Mesendoderm (in vitro differentiated cells): ENCODE measurements at regions not wholly inside any gene's neighbourhood (a gene's known extent, or its start where the extent isn't known, plus 50 kb on each side); places are given as distances from the start of the nearest gene placed in this dataset.
"Not testable (repeated sequence)": the region's sequence is repeated elsewhere in the genome, so short reads cannot be mapped to it uniquely, and the experiment has no call there.

Experiments used
- DNase-seq: peaks from one replicate; pipeline ENCODE4 v3.0.0; 2013
- H2AK5ac ChIP-seq: 2 replicates; pipeline ENCODE4 v1.6.1; 2013; ENCODE audit warnings: low read length, inconsistent platforms
- H2BK120ac ChIP-seq: 2 replicates; pipeline ENCODE4 v1.6.1; 2013; ENCODE audit warnings: low read depth, mild to moderate bottlenecking, low read length, moderate library complexity, mixed read lengths
- H2BK15ac ChIP-seq: replicated peaks from 2 replicates; pipeline ENCODE4 v1.6.1; 2013; ENCODE audit warnings: low read depth, mild to moderate bottlenecking, moderate library complexity
- H2BK5ac ChIP-seq: 2 replicates; pipeline ENCODE4 v1.6.1; 2013; ENCODE audit warnings: low read length, inconsistent platforms
- H3K18ac ChIP-seq: 2 replicates; pipeline ENCODE4 v1.6.1; 2013; ENCODE audit warnings: mild to moderate bottlenecking, low read length, mixed read lengths
- H3K23ac ChIP-seq: one replicate; pipeline ENCODE4 v1.6.1; 2013; ENCODE audit warnings: low read length
- H3K27ac ChIP-seq: 2 replicates; pipeline ENCODE4 v1.5.1; 2013; ENCODE audit warnings: low read depth, mild to moderate bottlenecking, inconsistent platforms, low read length, moderate library complexity
- H3K27me3 ChIP-seq: 2 replicates; pipeline ENCODE4 v1.6.1; 2013; ENCODE audit warnings: low read length, control low read depth, mild to moderate bottlenecking, inconsistent platforms; ENCODE audit not compliant: insufficient read depth, poor library complexity
- H3K36me3 ChIP-seq: 2 replicates; pipeline ENCODE4 v1.6.1; 2013; ENCODE audit warnings: low read length, inconsistent platforms; ENCODE audit not compliant: control insufficient read depth, insufficient read depth
- H3K4ac ChIP-seq: one replicate; pipeline ENCODE4 v1.6.1; 2013; ENCODE audit warnings: low read depth, mild to moderate bottlenecking, low read length, moderate library complexity
- H3K4me1 ChIP-seq: 2 replicates; pipeline ENCODE4 v1.6.1; 2013; ENCODE audit warnings: low read depth, low read length, inconsistent platforms; ENCODE audit not compliant: control insufficient read depth
- H3K4me2 ChIP-seq: 2 replicates; pipeline ENCODE4 v1.6.1; 2013; ENCODE audit warnings: low read length
- H3K4me3 ChIP-seq: 2 replicates; pipeline ENCODE4 v1.5.1; 2013; ENCODE audit warnings: mild to moderate bottlenecking, low read length
- H3K56ac ChIP-seq: one replicate; pipeline ENCODE4 v1.6.1; 2013; ENCODE audit warnings: low read length
- H3K79me1 ChIP-seq: 2 replicates; pipeline ENCODE4 v1.6.1; 2013; ENCODE audit warnings: low read length, inconsistent platforms
- H3K79me2 ChIP-seq: 2 replicates; pipeline ENCODE4 v1.6.1; 2013; ENCODE audit warnings: mild to moderate bottlenecking, low read length; ENCODE audit not compliant: control insufficient read depth, insufficient read depth
- H3K9ac ChIP-seq: 2 replicates; pipeline ENCODE4 v1.6.1; 2013; ENCODE audit warnings: low read length, inconsistent platforms
- H4K5ac ChIP-seq: one replicate; pipeline ENCODE4 v1.6.1; 2013; ENCODE audit warnings: low read length
- H4K8ac ChIP-seq: one replicate; pipeline ENCODE4 v1.6.1; 2013; ENCODE audit warnings: low read depth, mild to moderate bottlenecking, control low read depth, low read length, moderate library complexity
- WGBS: extraction: QIAGEN DNeasy Blood & Tissue Kit; methylation state at CpG from one replicate; pipeline ENCODE4 v1.1.7; 2013; ENCODE audit warnings: low lambda C conversion rate, missing lambda C conversion rate; ENCODE audit not compliant: insufficient coverage; ENCODE audit errors: extremely low coverage; 5-methylcytosine and 5-hydroxymethylcytosine counted together

DNA sequence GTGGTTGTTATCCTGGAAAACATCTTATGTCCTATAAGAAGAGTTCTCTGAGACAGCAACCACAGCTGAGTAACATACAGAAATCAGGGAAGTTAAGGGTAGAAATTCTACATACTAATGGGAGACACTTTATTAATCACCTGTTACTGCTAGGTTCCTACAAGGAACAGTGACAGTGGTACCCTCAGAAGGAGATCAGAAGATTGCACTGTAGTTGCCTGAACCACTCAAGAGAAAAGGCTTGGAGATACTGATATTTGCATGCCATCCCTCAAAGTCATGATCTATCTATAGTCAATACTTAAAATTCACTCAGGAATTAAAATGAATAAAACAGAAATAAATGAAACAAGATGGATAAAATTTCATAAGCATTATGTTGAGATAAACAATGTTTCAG lies 136.0 kb downstream of the LMLN start:
- H3K79me1 ChIP-seq: no peaks in the 10 kb centered on the region
- H3K79me2 ChIP-seq: no peaks in the 10 kb centered on the region
- H4K8ac ChIP-seq: no peak overlapping the region
- no peak overlapping the region for H2BK5ac ChIP-seq
- H2BK120ac ChIP-seq: no peak overlapping the region
- no peak overlapping the region for H3K23ac ChIP-seq
- no peak overlapping the region for H3K27ac ChIP-seq
- H3K4me3 ChIP-seq: no peak overlapping the region
- H3K4me1 ChIP-seq: no peaks in the 10 kb centered on the region
- no peak overlapping the region for H3K18ac ChIP-seq
- no peaks in the 10 kb centered on the region for H3K27me3 ChIP-seq
- DNase-seq: no peak
- no peak overlapping the region for H3K56ac ChIP-seq
- no peak overlapping the region for H2AK5ac ChIP-seq
- no peaks in the 10 kb centered on the region for H3K36me3 ChIP-seq
- H4K5ac ChIP-seq: no peak overlapping the region
- no peak overlapping the region for H3K9ac ChIP-seq
- no peak overlapping the region for H3K4me2 ChIP-seq
- H3K4ac ChIP-seq: no peak overlapping the region
- H2BK15ac ChIP-seq: no peak overlapping the region

DNA sequence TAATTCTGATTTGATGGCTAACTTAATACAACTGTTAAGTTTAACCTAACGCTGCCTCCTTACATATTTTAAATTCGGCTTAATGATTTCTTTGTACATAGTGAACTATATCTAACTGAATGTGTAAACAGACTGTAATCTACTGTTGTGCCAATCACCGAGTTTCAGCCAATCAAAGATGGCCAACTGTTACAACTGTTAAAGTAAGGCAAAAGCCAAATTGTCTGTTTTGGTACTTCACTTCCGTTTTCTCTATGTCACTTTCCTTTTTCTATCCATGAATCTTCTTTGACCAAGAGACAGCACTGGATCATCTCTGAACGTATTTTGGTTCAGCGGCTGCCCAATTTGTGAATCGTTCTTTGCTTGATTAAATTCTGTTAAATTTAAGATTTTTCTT lies 137.0 kb downstream of the LMLN start:
- H2BK15ac ChIP-seq: no peak overlapping the region
- H3K56ac ChIP-seq: no peak overlapping the region
- no CpG with 5 or more reads among the region's 7 CpGs for WGBS
- H3K9ac ChIP-seq: no peak overlapping the region
- no peak overlapping the region for H4K8ac ChIP-seq
- no peak for DNase-seq
- no peak overlapping the region for H2BK5ac ChIP-seq
- no peak overlapping the region for H2BK120ac ChIP-seq
- H3K27ac ChIP-seq: no peak overlapping the region
- no peaks in the 10 kb centered on the region for H3K79me1 ChIP-seq
- H3K36me3 ChIP-seq: no peaks in the 10 kb centered on the region
- no peak overlapping the region for H3K23ac ChIP-seq
- H4K5ac ChIP-seq: no peak overlapping the region
- no peak overlapping the region for H2AK5ac ChIP-seq
- no peak overlapping the region for H3K4ac ChIP-seq
- no peak overlapping the region for H3K18ac ChIP-seq
- no peaks in the 10 kb centered on the region for H3K4me1 ChIP-seq
- H3K4me2 ChIP-seq: no peak overlapping the region
- H3K79me2 ChIP-seq: no peaks in the 10 kb centered on the region
- H3K27me3 ChIP-seq: no peaks in the 10 kb centered on the region
- H3K4me3 ChIP-seq: no peak overlapping the region

DNA sequence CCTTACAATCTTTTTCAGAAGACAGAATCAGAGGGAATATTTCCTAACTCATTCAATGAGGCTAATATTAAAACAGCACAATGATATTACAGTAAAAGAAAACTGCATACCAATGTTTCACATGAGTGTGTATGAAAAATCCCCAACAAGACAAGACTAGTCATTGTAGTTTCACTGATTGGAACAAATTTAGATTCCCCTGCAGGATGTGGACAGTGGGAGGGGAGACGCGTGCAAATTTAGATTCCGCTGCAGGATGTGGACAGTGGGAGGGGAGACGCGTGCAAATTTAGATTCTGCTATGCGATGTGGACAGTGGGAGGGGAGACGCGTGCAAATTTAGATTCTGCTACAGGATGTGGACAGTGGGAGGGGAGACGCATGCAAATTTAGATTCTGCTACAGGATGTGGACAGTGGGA lies 138.7 kb downstream of the LMLN start:
- not testable (repeated sequence) for H3K27me3 ChIP-seq, H3K56ac ChIP-seq, H2BK5ac ChIP-seq, H3K23ac ChIP-seq, H3K4me2 ChIP-seq, H3K36me3 ChIP-seq, H3K79me1 ChIP-seq, H3K79me2 ChIP-seq, H3K18ac ChIP-seq, H3K9ac ChIP-seq, H2BK15ac ChIP-seq, H2AK5ac ChIP-seq, H3K4me1 ChIP-seq, H2BK120ac ChIP-seq, H4K8ac ChIP-seq, H3K4ac ChIP-seq, H3K4me3 ChIP-seq, H4K5ac ChIP-seq, DNase-seq, H3K27ac ChIP-seq
- WGBS: no CpG with 5 or more reads among the region's 9 CpGs

DNA sequence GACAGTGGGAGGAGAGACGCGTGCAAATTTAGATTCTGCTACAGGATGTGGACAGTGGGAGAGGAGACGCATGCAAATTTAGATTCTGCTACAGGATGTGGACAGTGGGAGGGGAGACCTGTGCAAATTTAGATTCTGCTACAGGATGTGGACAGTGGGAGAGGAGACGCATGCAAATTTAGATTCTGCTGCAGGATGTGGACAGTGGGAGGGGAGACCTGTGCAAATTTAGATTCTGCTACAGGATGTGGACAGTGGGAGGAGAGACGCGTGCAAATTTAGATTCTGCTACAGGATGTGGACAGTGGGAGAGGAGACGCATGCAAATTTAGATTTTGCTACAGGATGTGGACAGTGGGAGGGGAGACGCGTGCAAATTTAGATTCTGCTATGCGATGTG lies 143.1 kb downstream of the LMLN start:
- not testable (repeated sequence) for H3K56ac ChIP-seq, H2AK5ac ChIP-seq, H2BK5ac ChIP-seq, H3K36me3 ChIP-seq, H3K27ac ChIP-seq, H3K4me1 ChIP-seq, H3K9ac ChIP-seq, H3K4ac ChIP-seq, H3K27me3 ChIP-seq, H4K5ac ChIP-seq, DNase-seq, H3K79me2 ChIP-seq, H2BK120ac ChIP-seq, H3K18ac ChIP-seq, H4K8ac ChIP-seq, H3K23ac ChIP-seq, H3K4me2 ChIP-seq, H3K79me1 ChIP-seq, H2BK15ac ChIP-seq, H3K4me3 ChIP-seq
- WGBS: no CpG with 5 or more reads among the region's 10 CpGs

DNA sequence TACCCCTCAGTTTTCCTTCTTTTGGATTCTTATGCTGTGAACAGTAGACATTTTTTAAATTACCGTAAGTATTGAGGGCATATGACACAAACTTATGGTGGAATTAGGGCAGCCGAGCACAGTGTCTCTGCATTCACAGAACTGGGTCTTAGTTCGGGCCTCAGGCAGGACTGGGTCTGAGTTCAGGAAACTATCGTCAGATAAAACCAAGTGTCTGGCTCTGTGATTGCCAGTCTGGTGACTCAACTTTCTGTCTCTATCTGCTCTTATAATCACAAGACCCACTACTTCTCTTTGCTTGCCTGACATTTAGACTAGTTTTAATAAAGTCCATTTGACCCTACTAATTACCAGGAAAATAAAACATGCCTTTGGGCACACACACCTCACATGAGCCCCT lies 146.2 kb downstream of the LMLN start:
- Histone ChIP-seq H4K5ac (no peak overlapping the region), H3K79me2 (no peaks in the 10 kb centered on the region), H3K9ac (no peak overlapping the region), H3K4me3 (no peak overlapping the region), H3K56ac (no peak overlapping the region), H2BK5ac (no peak overlapping the region), H4K8ac (no peak overlapping the region), H3K27me3 (no peaks in the 10 kb centered on the region), H3K18ac (no peak overlapping the region), H3K4ac (no peak overlapping the region), H3K27ac (no peak overlapping the region), H3K4me1 (no peaks in the 10 kb centered on the region), H2BK15ac (no peak overlapping the region), H2AK5ac (no peak overlapping the region), H3K79me1 (no peaks in the 10 kb centered on the region), H3K36me3 (no peaks in the 10 kb centered on the region), H3K23ac (no peak overlapping the region), H2BK120ac (no peak overlapping the region), H3K4me2 (no peak overlapping the region)
- no peak for DNase-seq
- no CpG with 5 or more reads among the region's 4 CpGs for whole genome bisulfite sequencing

DNA sequence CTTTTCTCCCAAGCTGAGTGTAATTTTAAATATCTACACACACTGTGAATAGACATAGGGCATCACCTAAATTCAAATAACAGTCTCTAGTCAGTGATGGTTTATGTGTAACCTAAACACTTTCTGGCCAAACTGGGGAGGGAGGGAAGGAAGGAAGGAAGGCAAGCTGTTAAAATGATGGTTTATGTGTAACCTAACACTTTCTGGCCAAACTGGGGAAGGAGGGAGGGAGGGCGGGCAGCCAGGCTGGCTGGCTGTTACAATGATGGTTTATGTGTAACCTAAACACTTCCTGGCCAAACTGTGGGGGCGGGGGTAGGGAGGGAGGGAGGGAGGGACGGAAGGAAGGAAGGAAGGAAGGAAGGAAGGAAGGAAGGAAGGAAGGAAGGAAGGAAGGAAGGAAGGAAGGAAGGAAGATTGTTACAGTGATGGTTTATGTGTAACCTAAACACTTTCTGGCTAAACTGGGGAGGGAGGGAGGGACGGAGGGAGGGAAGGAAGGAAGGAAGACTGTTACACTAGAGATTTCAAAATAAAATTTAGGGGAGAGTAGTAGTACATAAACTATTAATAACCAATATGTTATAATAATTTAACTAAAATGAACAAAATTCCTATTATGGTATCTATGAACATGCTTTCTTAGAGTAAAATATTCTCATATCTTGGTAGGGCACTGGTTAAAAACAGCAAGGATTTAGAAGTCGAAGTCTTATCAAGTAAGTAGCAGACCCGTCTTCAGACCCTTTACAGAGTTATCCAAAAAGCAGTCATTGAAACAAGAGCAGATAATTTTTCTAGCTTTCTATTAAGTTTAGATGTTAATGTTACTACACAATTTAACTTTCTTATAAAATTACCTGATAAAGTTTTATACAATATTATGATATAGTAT lies 148.1 kb downstream of the LMLN start:
- Histone ChIP-seq H3K18ac (no peak overlapping the region), H3K79me1 (no peaks in the 10 kb centered on the region), H3K4me1 (no peaks in the 10 kb centered on the region), H2AK5ac (no peak overlapping the region), H3K4ac (no peak overlapping the region), H3K4me3 (no peak overlapping the region), H2BK5ac (no peak overlapping the region), H3K27ac (no peak overlapping the region), H3K27me3 (peaks cover 3% of the 10 kb centered on the region), H4K5ac (no peak overlapping the region), H3K4me2 (no peak overlapping the region), H4K8ac (no peak overlapping the region), H3K23ac (no peak overlapping the region), H2BK15ac (no peak overlapping the region), H3K9ac (no peak overlapping the region), H3K79me2 (no peaks in the 10 kb centered on the region), H3K56ac (no peak overlapping the region), H3K36me3 (no peaks in the 10 kb centered on the region), H2BK120ac (no peak overlapping the region)
- WGBS: no CpG with 5 or more reads among the region's 6 CpGs
- DNase-seq: peak; percentile 9
